GM19239 (cell line): ENCODE measurements at regions not wholly inside any gene's neighbourhood (a gene's known extent, or its start where the extent isn't known, plus 50 kb on each side); places are given as distances from the start of the nearest gene placed in this dataset.

Experiments used
- DNase-seq: peaks from one replicate; pipeline ENCODE4 v3.0.0; 2011; ENCODE audit warnings: low spot score; ENCODE audit not compliant: insufficient read length
- FAIRE-seq: peaks from 2 replicates; lab custom pipeline; 2011; peaks lifted over from hg19 to GRCh38; lab: Jason Lieb, UNC

- DNase-seq (no peak), FAIRE-seq (no peak)
Observed at GRCh38 chr16:64428463-64429113, 693.3 kb downstream of the CDH11 start.

- no peak for DNase-seq
- FAIRE-seq, result no peak
Observed at GRCh38 chr16:64426131-64426666, 695.7 kb downstream of the CDH11 start.

- no peak for FAIRE-seq
- no peak for DNase-seq
Observed at GRCh38 chr16:64425381-64425780, 696.5 kb downstream of the CDH11 start.

GRCh38 chr16:64422259-64422658 is 699.6 kb downstream of the CDH11 start:
- FAIRE-seq (no peak), DNase-seq (no peak)

- DNase-seq (no peak), FAIRE-seq (no peak)
Observed at GRCh38 chr16:64421515-64421914, 700.3 kb downstream of the CDH11 start.

- no peak for DNase-seq
- FAIRE-seq, result no peak
Observed at GRCh38 chr16:64419832-64420231, 702.0 kb downstream of the CDH11 start.

- DNase-seq (no peak), FAIRE-seq (no peak)
Observed at GRCh38 chr16:64417711-64418227, 704.1 kb downstream of the CDH11 start.

GRCh38 chr16:64416216-64417005 is 705.5 kb downstream of the CDH11 start:
- no peak for DNase-seq
- FAIRE-seq, result no peak

- FAIRE-seq (no peak), DNase-seq (no peak)
Observed at GRCh38 chr16:64412578-64413280, 709.1 kb downstream of the CDH11 start.

- DNase-seq (no peak), FAIRE-seq (no peak)
Observed at GRCh38 chr16:64410306-64410705, 711.6 kb downstream of the CDH11 start.

- DNase-seq (no peak), FAIRE-seq (no peak)
Observed at GRCh38 chr16:64409783-64410210, 712.1 kb downstream of the CDH11 start.

- FAIRE-seq (no peak), DNase-seq (no peak)
Observed at GRCh38 chr16:64408699-64409098, 713.2 kb downstream of the CDH11 start.

- no peak for FAIRE-seq
- no peak for DNase-seq
Observed at GRCh38 chr16:64406770-64407181, 715.1 kb downstream of the CDH11 start.

GRCh38 chr16:64403352-64403751 is 718.5 kb downstream of the CDH11 start:
- DNase-seq (no peak), FAIRE-seq (no peak)

- DNase-seq (no peak), FAIRE-seq (no peak)
Observed at GRCh38 chr16:64398793-64399192, 723.1 kb downstream of the CDH11 start.

GRCh38 chr16:64397945-64398508 is 723.8 kb downstream of the CDH11 start:
- DNase-seq (no peak), FAIRE-seq (no peak)

GRCh38 chr16:64397042-64397441 is 724.8 kb downstream of the CDH11 start:
- FAIRE-seq (no peak), DNase-seq (no peak)

- DNase-seq (no peak), FAIRE-seq (no peak)
Observed at GRCh38 chr16:64394061-64394460, 727.8 kb downstream of the CDH11 start.

- no peak for FAIRE-seq
- DNase-seq, result no peak
Observed at GRCh38 chr16:64392456-64392855, 729.4 kb downstream of the CDH11 start.

GRCh38 chr16:64391063-64391600 is 730.7 kb downstream of the CDH11 start:
- DNase-seq (no peak), FAIRE-seq (no peak)
